ENCODE measurements at regions not wholly inside any gene's neighbourhood (a gene's known extent, or its start where the extent isn't known, plus 50 kb on each side); places are given as distances from the start of the nearest gene placed in this dataset.

DNA sequence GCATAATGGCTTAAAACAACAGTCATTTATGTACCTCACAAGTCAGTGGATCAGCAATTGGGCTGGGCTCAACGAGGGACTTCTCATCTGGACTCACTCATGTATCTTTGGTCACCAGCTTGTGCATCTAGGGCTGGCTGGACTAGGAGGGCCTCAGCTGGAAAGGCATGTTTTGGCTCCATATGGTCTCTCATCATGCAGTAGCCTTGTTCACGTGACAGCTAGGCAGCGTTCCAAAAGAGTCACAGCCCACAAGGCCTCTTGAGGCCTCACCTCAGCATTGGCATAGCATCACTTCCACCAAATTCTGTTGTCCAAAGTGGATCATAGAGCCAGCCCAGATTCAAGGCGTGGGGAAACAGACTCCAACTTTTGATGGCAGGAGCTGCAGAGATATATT is 110.1 kb downstream of the MAFB start:
- no peaks in the 10 kb centered on the region for H3K27me3 ChIP-seq (ENCODE audit: control insufficient read depth in 1 of 2, insufficient read depth in 2 of 2, low read length in 2 of 2)
- intact Hi-C loops (cut with DNase I, micrococcal nuclease), result no loop called here
- H3K27ac ChIP-seq (ENCODE audit: low read depth in 1 of 2, low read length in 2 of 2), result no peak overlapping the region
- Mint-ChIP-seq H3K36me3 (ENCODE audit: low read depth) (no peaks in the 10 kb centered on the region), H3K4me1 (ENCODE audit: low read depth) (no peaks in the 10 kb centered on the region), H3K9me3 (no peaks in the 10 kb centered on the region), H3K27ac (no peak overlapping the region), H3K4me3 (no peak overlapping the region), H3K27me3 (peaks cover 6% of the 10 kb centered on the region)
- no peaks in the 10 kb centered on the region for H3K9me3 ChIP-seq (ENCODE audit: control insufficient read depth in 1 of 2, insufficient read depth in 1 of 2, low read length in 2 of 2)
- CTCF ChIA-PET, result no interaction called here
- DNase-seq, result no peak
- TF ChIP-seq, protein P1, sequence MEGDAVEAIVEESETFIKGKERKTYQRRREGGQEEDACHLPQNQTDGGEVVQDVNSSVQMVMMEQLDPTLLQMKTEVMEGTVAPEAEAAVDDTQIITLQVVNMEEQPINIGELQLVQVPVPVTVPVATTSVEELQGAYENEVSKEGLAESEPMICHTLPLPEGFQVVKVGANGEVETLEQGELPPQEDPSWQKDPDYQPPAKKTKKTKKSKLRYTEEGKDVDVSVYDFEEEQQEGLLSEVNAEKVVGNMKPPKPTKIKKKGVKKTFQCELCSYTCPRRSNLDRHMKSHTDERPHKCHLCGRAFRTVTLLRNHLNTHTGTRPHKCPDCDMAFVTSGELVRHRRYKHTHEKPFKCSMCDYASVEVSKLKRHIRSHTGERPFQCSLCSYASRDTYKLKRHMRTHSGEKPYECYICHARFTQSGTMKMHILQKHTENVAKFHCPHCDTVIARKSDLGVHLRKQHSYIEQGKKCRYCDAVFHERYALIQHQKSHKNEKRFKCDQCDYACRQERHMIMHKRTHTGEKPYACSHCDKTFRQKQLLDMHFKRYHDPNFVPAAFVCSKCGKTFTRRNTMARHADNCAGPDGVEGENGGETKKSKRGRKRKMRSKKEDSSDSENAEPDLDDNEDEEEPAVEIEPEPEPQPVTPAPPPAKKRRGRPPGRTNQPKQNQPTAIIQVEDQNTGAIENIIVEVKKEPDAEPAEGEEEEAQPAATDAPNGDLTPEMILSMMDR (IDR thresholded peaks at IDR 0.05), result no peak
- no peaks in the 10 kb centered on the region for H3K4me1 ChIP-seq (ENCODE audit: insufficient read depth, low read length)
- no peak for ATAC-seq (ENCODE audit: poor library complexity)
- POLR2A ChIA-PET, result no interaction called here
- H3K36me3 ChIP-seq (ENCODE audit: insufficient read depth, low read length), result no peaks in the 10 kb centered on the region
- no peak overlapping the region for H3K4me3 ChIP-seq (ENCODE audit: low read length)

DNA sequence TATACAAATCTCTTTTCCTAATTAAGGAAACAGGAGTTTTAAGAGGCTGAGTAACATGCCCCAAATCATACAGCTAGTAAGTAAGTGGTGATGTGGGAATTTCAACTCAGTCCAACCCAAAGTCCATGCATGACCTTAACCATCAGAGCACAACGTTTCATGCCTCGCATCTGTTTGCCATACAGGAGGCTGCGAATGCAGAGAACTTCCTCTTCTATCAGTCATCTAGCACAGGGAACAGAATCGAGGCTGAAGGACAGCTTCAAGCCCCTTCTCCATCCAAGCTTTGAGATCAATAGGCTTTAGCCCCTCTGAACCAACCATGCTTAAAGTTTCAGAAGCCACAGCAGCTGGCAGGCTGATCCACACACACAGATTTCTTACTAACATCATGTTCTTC is 113.2 kb downstream of the MAFB start:
- H3K9me3 ChIP-seq (ENCODE audit: control insufficient read depth in 1 of 2, insufficient read depth in 1 of 2, low read length in 2 of 2), result no peaks in the 10 kb centered on the region
- H3K27ac ChIP-seq (ENCODE audit: low read depth in 1 of 2, low read length in 2 of 2), result no peak overlapping the region
- no peak for DNase-seq
- TF ChIP-seq, protein P1 (IDR thresholded peaks at IDR 0.05), result no peak
- no peaks in the 10 kb centered on the region for H3K4me1 ChIP-seq (ENCODE audit: insufficient read depth, low read length)
- no peaks in the 10 kb centered on the region for H3K36me3 ChIP-seq (ENCODE audit: insufficient read depth, low read length)
- H3K27me3 Mint-ChIP-seq, result no peaks in the 10 kb centered on the region
- H3K27me3 ChIP-seq (ENCODE audit: control insufficient read depth in 1 of 2, insufficient read depth in 2 of 2, low read length in 2 of 2), result no peaks in the 10 kb centered on the region
- no peaks in the 10 kb centered on the region for H3K4me1 Mint-ChIP-seq (ENCODE audit: low read depth)
- CTCF ChIA-PET, result no interaction called here
- H3K27ac Mint-ChIP-seq, result no peak overlapping the region
- no peaks in the 10 kb centered on the region for H3K36me3 Mint-ChIP-seq (ENCODE audit: low read depth)
- no peak overlapping the region for H3K4me3 Mint-ChIP-seq
- no peak for ATAC-seq (ENCODE audit: poor library complexity)
- H3K9me3 Mint-ChIP-seq, result no peaks in the 10 kb centered on the region
- intact Hi-C loops (cut with DNase I, micrococcal nuclease), result no loop called here
- no peak overlapping the region for H3K4me3 ChIP-seq (ENCODE audit: low read length)
- POLR2A ChIA-PET, result interaction anchor here (0.8 kb wide), 1 partner anchor 18 kb away, joined by 4 read pairs; no protein-coding TSS in a partner anchor

DNA sequence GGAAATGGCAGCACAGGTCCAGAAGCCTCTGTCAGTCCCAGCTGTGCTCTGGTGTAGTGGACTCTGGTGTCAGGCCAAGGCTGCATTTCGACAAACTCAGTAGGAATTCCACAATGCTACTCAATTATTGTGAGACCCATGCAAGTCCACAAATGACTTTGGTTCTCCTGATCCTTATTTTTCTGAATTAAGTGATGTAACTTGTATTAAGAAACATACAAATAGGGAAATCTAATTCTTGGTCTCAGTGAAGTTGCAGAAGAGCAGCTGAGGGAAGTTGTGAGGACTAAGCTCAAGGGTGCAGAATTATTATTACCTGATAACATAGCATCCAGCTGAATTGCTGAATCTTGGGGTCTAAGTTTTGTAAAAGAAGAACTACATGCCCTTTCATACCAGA is 116.8 kb downstream of the MAFB start:
- Mint-ChIP-seq H3K27me3 (peaks cover 4% of the 10 kb centered on the region), H3K9me3 (peaks cover 2% of the 10 kb centered on the region), H3K36me3 (ENCODE audit: low read depth) (no peaks in the 10 kb centered on the region), H3K4me1 (ENCODE audit: low read depth) (no peaks in the 10 kb centered on the region), H3K27ac (no peak overlapping the region), H3K4me3 (no peak overlapping the region)
- H3K36me3 ChIP-seq (ENCODE audit: insufficient read depth, low read length), result no peaks in the 10 kb centered on the region
- TF ChIP-seq, protein P1 (IDR thresholded peaks at IDR 0.05), result no peak
- no peak overlapping the region for H3K4me3 ChIP-seq (ENCODE audit: low read length)
- no peak overlapping the region for H3K27ac ChIP-seq (ENCODE audit: low read depth in 1 of 2, low read length in 2 of 2)
- intact Hi-C loops (cut with DNase I, micrococcal nuclease), result no loop called here
- CTCF ChIA-PET, result no interaction called here
- DNase-seq, result no peak
- no peaks in the 10 kb centered on the region for H3K27me3 ChIP-seq (ENCODE audit: control insufficient read depth in 1 of 2, insufficient read depth in 2 of 2, low read length in 2 of 2)
- no peaks in the 10 kb centered on the region for H3K9me3 ChIP-seq (ENCODE audit: control insufficient read depth in 1 of 2, insufficient read depth in 1 of 2, low read length in 2 of 2)
- POLR2A ChIA-PET, result no interaction called here
- H3K4me1 ChIP-seq (ENCODE audit: insufficient read depth, low read length), result no peaks in the 10 kb centered on the region
- no peak for ATAC-seq (ENCODE audit: poor library complexity)
